Pancreas (tissue), 10 donors: ENCODE measurements at regions not wholly inside any gene's neighbourhood (a gene's known extent, or its start where the extent isn't known, plus 50 kb on each side); places are given as distances from the start of the nearest gene placed in this dataset.
"Not testable (repeated sequence)": the region's sequence is repeated elsewhere in the genome, so short reads cannot be mapped to it uniquely, and the experiment has no call there.

Source experiments
- ATAC-seq, 4 donors: fragments of 200-7000 bp; cut with Tn5 transposase; one replicate each; pipeline versions ENCODE4 v1.8.0 to v1.9.1; 2020; ENCODE audit warnings: mild to moderate bottlenecking in 4 of 4, moderate library complexity in 4 of 4
- DNase-seq, 6 donors: peaks; one replicate each; pipeline ENCODE4 v3.0.0-alpha.2; 2020
- FAIRE-seq: peaks from 2 replicates; lab custom pipeline; 2012; peaks lifted over from hg19 to GRCh38; lab: Jason Lieb, UNC
- H3K27ac ChIP-seq, 4 donors: fragments of 200-600 bp; sonication (generic); 1 replicate in 3 of 4; 2 replicates in 1 of 4; pipeline versions ENCODE4 v1.5.0 to v1.8.0; 2020
- H3K27me3 ChIP-seq, 4 donors: fragments of 200-600 bp; one replicate each; pipeline ENCODE4 v1.8.0; 2021
- H3K36me3 ChIP-seq, 3 donors: fragments of 200-600 bp; sonication (generic) in 1 of 3; one replicate each; pipeline versions ENCODE4 v1.5.0 to v1.8.0; 2020 to 2021
- H3K4me1 ChIP-seq, 3 donors: fragments of 200-600 bp; one replicate each; pipeline ENCODE4 v1.8.0; 2021
- H3K4me3 ChIP-seq, 4 donors: fragments of 200-600 bp; sonication (generic) in 2 of 4; one replicate each; pipeline versions ENCODE4 v1.5.0 to v1.8.0; 2020 to 2021
- H3K9me3 ChIP-seq, 4 donors: fragments of 200-600 bp; one replicate each; pipeline ENCODE4 v1.8.0; 2021
- WGBS, 2 donors: extraction: QIAGEN DNeasy Blood & Tissue Kit; methylation state at CpG; one replicate each; pipeline ENCODE4 v1.1.7; 2013; 5-methylcytosine and 5-hydroxymethylcytosine counted together
- intact Hi-C, 3 donors: fragments of 100-400 bp; cut with DNase I; formaldehyde crosslinking; loops; one replicate each; pipeline versions ENCODE4 v1.11.1 to v1.14.2; 2022
- TF ChIP-seq, protein P1 (sequence below), 4 donors: fragments of 200-600 bp; sonication (generic) in 3 of 4; IDR thresholded peaks; one replicate each; pipeline versions ENCODE4 v1.5.0 to v1.8.0; 2021; ENCODE audit warnings: antibody characterized with exemption in 4 of 4
- donor health status: healthy with polysubstance abuse.
- donor health status: DM: no; HTN: no; CAD: no; lungs with moderate emphysema.
- donor health status: DM: no; HTN: no; CAD: no.
- donor health status: control.
- donor health status: control.
- donor health status: Bipolar disorder and iron deficiency.
- donor health status: DM: yes; HTN: yes; CAD: no.
- donor health status: DM: no; HTN: no; CAD: no.
- donor health status: DM: no; HTN: no; CAD: no.
- donor health status: DM: yes; HTN: yes; CAD: no.

DNA sequence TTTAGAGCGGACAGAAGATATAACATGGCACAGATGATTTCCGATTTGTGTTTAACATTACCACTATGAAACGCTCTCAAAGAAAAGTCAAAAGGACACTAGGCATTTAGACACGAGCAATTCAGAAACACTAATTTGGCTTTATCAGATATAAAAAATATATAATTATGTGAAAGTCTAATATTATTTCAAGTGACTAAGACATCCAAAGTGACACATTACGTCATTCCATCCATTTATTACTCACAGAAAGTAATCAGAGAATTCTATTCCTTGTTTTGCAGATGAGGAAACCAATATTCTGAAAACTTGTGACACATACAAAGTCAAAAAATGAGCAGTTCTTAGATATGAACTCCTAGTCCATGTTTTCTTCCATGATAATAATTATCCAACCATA is 250.8 kb upstream of the USP15 start:
- no peaks in the 10 kb centered on the region for H3K27me3 ChIP-seq
- 84 to 89% methylated on average over 5 of the region's 5 CpGs for WGBS, 2 donors
- ATAC-seq = no peak

DNA sequence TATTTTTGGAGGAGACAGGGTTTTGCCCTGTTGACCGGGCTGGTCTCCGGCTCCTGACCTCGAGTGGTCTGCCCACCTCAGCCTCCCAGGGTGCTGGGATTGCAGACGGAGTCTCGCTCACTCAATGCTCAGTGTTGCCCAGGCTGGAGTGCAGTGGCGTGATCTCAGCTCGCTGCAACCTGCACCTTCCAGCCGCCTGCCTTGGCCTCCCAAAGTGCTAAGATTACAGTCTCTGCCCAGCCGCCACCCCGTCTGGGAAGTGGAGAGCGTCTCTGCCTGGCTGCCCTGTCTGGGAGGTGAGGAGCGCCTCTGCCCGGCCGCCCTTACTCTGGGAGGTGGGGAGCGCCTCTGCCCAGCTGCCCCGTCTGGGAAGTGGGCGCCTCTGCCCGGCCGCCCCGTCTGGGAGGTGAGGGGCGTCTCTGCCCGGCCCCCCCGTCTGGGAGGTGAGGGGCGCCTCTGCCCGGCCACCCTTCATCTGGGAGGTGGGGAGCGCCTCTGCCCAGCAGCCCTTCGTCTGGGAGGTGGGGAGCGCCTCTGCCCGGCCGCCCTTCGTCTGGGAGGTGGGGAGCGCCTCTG is 249.8 kb upstream of the USP15 start:
- FAIRE-seq, H3K4me1 ChIP-seq, H3K4me3 ChIP-seq, H3K9me3 ChIP-seq, intact Hi-C loops, ATAC-seq, H3K27me3 ChIP-seq, H3K27ac ChIP-seq, H3K36me3 ChIP-seq: not testable (repeated sequence)
- DNase-seq = peak in 2 of 6 donors; percentile 14 to 47
- 91 to 94% methylated on average over 27 to 32 of the region's 32 CpGs for WGBS, 2 donors

More for the DNA sequence above, 250.8 kb upstream of the USP15 start:
- Histone ChIP-seq H3K4me3 (no peak overlapping the region), H3K9me3 (no peaks in the 10 kb centered on the region), H3K4me1 (no peaks in the 10 kb centered on the region), H3K27ac (no peak overlapping the region), H3K36me3 (no peaks in the 10 kb centered on the region)
- no peak for DNase-seq
- TF ChIP-seq, protein P1, sequence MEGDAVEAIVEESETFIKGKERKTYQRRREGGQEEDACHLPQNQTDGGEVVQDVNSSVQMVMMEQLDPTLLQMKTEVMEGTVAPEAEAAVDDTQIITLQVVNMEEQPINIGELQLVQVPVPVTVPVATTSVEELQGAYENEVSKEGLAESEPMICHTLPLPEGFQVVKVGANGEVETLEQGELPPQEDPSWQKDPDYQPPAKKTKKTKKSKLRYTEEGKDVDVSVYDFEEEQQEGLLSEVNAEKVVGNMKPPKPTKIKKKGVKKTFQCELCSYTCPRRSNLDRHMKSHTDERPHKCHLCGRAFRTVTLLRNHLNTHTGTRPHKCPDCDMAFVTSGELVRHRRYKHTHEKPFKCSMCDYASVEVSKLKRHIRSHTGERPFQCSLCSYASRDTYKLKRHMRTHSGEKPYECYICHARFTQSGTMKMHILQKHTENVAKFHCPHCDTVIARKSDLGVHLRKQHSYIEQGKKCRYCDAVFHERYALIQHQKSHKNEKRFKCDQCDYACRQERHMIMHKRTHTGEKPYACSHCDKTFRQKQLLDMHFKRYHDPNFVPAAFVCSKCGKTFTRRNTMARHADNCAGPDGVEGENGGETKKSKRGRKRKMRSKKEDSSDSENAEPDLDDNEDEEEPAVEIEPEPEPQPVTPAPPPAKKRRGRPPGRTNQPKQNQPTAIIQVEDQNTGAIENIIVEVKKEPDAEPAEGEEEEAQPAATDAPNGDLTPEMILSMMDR (IDR thresholded peaks at IDR 0.05) = no peak
- FAIRE-seq = no peak
- intact Hi-C loops = no loop called here

GRCh38 chr12:62010973-62011372 is 249.2 kb upstream of the USP15 start:
- not testable (repeated sequence) for FAIRE-seq, ATAC-seq, H3K9me3 ChIP-seq

DNA sequence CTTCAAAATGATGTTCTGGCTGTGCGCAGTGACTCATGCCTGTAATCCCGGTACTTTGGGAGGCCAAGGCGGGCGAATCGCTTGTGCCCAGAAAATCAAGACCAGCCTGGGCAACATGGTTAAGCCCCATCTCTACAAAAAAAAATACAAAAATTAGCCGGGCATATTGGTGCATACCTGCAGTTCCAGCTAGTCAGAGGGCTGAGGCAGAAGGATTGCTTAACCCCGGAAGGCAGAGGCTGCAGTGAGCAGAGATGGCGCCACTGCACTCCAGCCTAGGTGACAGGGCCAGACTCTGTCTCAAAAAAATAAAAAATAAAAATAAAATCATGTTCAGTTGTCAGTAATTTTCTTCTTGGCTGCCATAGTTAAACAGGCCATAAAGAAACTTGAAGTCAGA is 245.9 kb upstream of the USP15 start:
- intact Hi-C loops = no loop called here
- 93 to 95% methylated on average over 8 of the region's 8 CpGs for WGBS, 2 donors
- no peak for ATAC-seq
- TF ChIP-seq, protein P1 (IDR thresholded peaks at IDR 0.05) = no peak
- Histone ChIP-seq H3K4me1 (no peaks in the 10 kb centered on the region), H3K4me3 (no peak overlapping the region), H3K27me3 (no peaks in the 10 kb centered on the region), H3K27ac (no peak overlapping the region), H3K9me3 (no peaks in the 10 kb centered on the region), H3K36me3 (no peaks in the 10 kb centered on the region)
- DNase-seq = no peak
- FAIRE-seq = no peak

More at GRCh38 chr12:62010973-62011372, 249.2 kb upstream of the USP15 start:
- peak in 2 of 6 donors; percentile 11 to 25 for DNase-seq
- WGBS, 2 donors = 92 to 94% methylated on average over 20 to 22 of the region's 22 CpGs
- intact Hi-C loops, H3K36me3 ChIP-seq, H3K27ac ChIP-seq, H3K4me3 ChIP-seq, H3K27me3 ChIP-seq, H3K4me1 ChIP-seq: not testable (repeated sequence)

- ATAC-seq (no peak), FAIRE-seq (no peak)
Observed at GRCh38 chr12:62016021-62016420, 244.2 kb upstream of the USP15 start.

DNA sequence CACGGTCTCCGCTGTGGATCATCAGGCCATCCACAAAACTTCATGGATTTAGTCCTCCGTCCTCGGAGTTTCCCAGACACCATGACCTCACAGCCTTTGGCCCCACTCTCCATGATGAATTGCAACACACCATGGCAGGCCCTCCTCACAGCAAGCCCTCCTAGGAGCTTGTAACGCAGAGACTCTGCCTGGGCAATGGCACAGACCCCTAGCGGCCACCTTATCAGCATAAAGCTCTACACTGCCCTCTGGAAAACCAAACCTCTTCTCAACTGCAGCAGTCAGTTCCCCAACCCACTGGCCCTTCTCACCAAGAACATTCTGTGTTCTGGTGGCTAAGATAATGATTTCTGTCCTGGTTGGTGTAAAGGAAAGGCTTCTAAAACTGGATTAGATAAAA is 238.4 kb upstream of the USP15 start:
- Histone ChIP-seq H3K4me1 (no peaks in the 10 kb centered on the region), H3K27ac (no peak overlapping the region), H3K27me3 (no peaks in the 10 kb centered on the region), H3K4me3 (no peak overlapping the region), H3K9me3 (no peaks in the 10 kb centered on the region), H3K36me3 (no peaks in the 10 kb centered on the region)
- DNase-seq = peak in 1 of 6 donors; percentile 12
- intact Hi-C loops = no loop called here
- TF ChIP-seq, protein P1 (IDR thresholded peaks at IDR 0.05) = no peak
- ATAC-seq = no peak
- WGBS, 2 donors = 81 to 83% methylated on average over 6 of the region's 6 CpGs
- no peak for FAIRE-seq

More at GRCh38 chr12:62016021-62016420, 244.2 kb upstream of the USP15 start:
- TF ChIP-seq, protein P1 (IDR thresholded peaks at IDR 0.05) = no peak
- H3K9me3 ChIP-seq = no peaks in the 10 kb centered on the region
- H3K27me3 ChIP-seq = no peaks in the 10 kb centered on the region
- no peak for DNase-seq
- intact Hi-C loops = no loop called here
- no peak overlapping the region for H3K27ac ChIP-seq
- WGBS, 2 donors = 52 to 55% methylated on average over 3 of the region's 3 CpGs
- no peaks in the 10 kb centered on the region for H3K36me3 ChIP-seq
- H3K4me3 ChIP-seq = no peak overlapping the region
- H3K4me1 ChIP-seq = no peaks in the 10 kb centered on the region
